ENCODE measurements at regions not wholly inside any gene's neighbourhood (a gene's known extent, or its start where the extent isn't known, plus 50 kb on each side); places are given as distances from the start of the nearest gene placed in this dataset.

GRCh38 chr1:177592624-177593023 lies 377.2 kb downstream of the SEC16B start:
- no peak for DNase-seq (ENCODE audit: low read depth in 1 of 2, low spot score in 1 of 2)
- no peak for TF ChIP-seq GABPA (IDR thresholded peaks at IDR 0.05; ENCODE audit: low read depth)
- no peak for TF ChIP-seq CTCF (IDR thresholded peaks at IDR 0.05; ENCODE audit: insufficient read depth, low read length)
- no peak for TF ChIP-seq REST (IDR thresholded peaks at IDR 0.05; ENCODE audit: insufficient replicate concordance, low read depth)
- TF ChIP-seq POLR2AphosphoS5 (IDR thresholded peaks at IDR 0.05; ENCODE audit: low read depth), result no peak
- TF ChIP-seq SPI1 (IDR thresholded peaks at IDR 0.05; ENCODE audit: borderline replicate concordance, low read depth), result no peak
- no peak overlapping the region for H3K27ac ChIP-seq (replicated peaks)
- no peaks in the 10 kb centered on the region for H3K27me3 ChIP-seq (ENCODE audit: insufficient read depth, poor library complexity, severe bottlenecking)
- H3K4me3 ChIP-seq (replicated peaks; ENCODE audit: insufficient read depth, low read length), result no peak overlapping the region

GRCh38 chr1:177591155-177591554 lies 378.7 kb downstream of the SEC16B start:
- TF ChIP-seq CTCF (IDR thresholded peaks at IDR 0.05; ENCODE audit: insufficient read depth, low read length) (no peak), GABPA (IDR thresholded peaks at IDR 0.05; ENCODE audit: low read depth) (no peak)
- no peak overlapping the region for H3K4me3 ChIP-seq (replicated peaks; ENCODE audit: insufficient read depth, low read length)
- no peak overlapping the region for H3K27ac ChIP-seq (replicated peaks)
- no peaks in the 10 kb centered on the region for H3K27me3 ChIP-seq (ENCODE audit: insufficient read depth, poor library complexity, severe bottlenecking)
- no peak for DNase-seq (ENCODE audit: low read depth in 1 of 2, low spot score in 1 of 2)

- TF ChIP-seq CTCF (IDR thresholded peaks at IDR 0.05; ENCODE audit: insufficient read depth, low read length) (no peak), REST (IDR thresholded peaks at IDR 0.05; ENCODE audit: insufficient replicate concordance, low read depth) (no peak), POLR2AphosphoS5 (IDR thresholded peaks at IDR 0.05; ENCODE audit: low read depth) (no peak), GABPA (IDR thresholded peaks at IDR 0.05; ENCODE audit: low read depth) (no peak), SPI1 (IDR thresholded peaks at IDR 0.05; ENCODE audit: borderline replicate concordance, low read depth) (no peak)
- Histone ChIP-seq H3K27me3 (ENCODE audit: insufficient read depth, poor library complexity, severe bottlenecking) (no peaks in the 10 kb centered on the region), H3K4me3 (replicated peaks; ENCODE audit: insufficient read depth, low read length) (no peak overlapping the region), H3K27ac (replicated peaks) (no peak overlapping the region)
- DNase-seq (ENCODE audit: low read depth in 1 of 2, low spot score in 1 of 2), result no peak
Observed at GRCh38 chr1:177589166-177589565, 380.7 kb downstream of the SEC16B start.

- no peak overlapping the region for H3K27ac ChIP-seq (replicated peaks)
- no peak for TF ChIP-seq CTCF (IDR thresholded peaks at IDR 0.05; ENCODE audit: insufficient read depth, low read length)
- TF ChIP-seq SPI1 (IDR thresholded peaks at IDR 0.05; ENCODE audit: borderline replicate concordance, low read depth), result no peak
- TF ChIP-seq POLR2AphosphoS5 (IDR thresholded peaks at IDR 0.05; ENCODE audit: low read depth), result no peak
- DNase-seq (ENCODE audit: low read depth in 1 of 2, low spot score in 1 of 2), result no peak
- H3K27me3 ChIP-seq (ENCODE audit: insufficient read depth, poor library complexity, severe bottlenecking), result no peaks in the 10 kb centered on the region
- no peak overlapping the region for H3K4me3 ChIP-seq (replicated peaks; ENCODE audit: insufficient read depth, low read length)
Observed at GRCh38 chr1:177586429-177586828, 383.4 kb downstream of the SEC16B start.
